Stomach (tissue), 8 donors: ENCODE measurements at regions not wholly inside any gene's neighbourhood (a gene's known extent, or its start where the extent isn't known, plus 50 kb on each side); places are given as distances from the start of the nearest gene placed in this dataset.
"Not testable (repeated sequence)": the region's sequence is repeated elsewhere in the genome, so short reads cannot be mapped to it uniquely, and the experiment has no call there.

Experiments
- DNase-seq, 2 donors: peaks; one replicate each; pipeline versions ENCODE4 v3.0.0 to v3.0.0-alpha.2; 2013 to 2019
- H3K27ac ChIP-seq, 5 donors: fragments of 200-600 bp in 4 of 5; sonication (generic) in 4 of 5; one replicate each; pipeline ENCODE4 v1.5.1; 2013 to 2019; ENCODE audit warnings: mild to moderate bottlenecking in 1 of 5, moderate library complexity in 1 of 5
- H3K27me3 ChIP-seq, 3 donors: fragments of 200-600 bp; sonication (generic); one replicate each; pipeline ENCODE4 v1.5.1; 2017 to 2019; ENCODE audit warnings: mixed run types in 1 of 3
- H3K36me3 ChIP-seq, 4 donors: fragments of 200-600 bp; sonication (generic); 1 replicate in 3 of 4; 2 replicates in 1 of 4; pipeline ENCODE4 v1.5.1; 2016 to 2019
- H3K4me1 ChIP-seq, 4 donors: fragments of 200-600 bp; sonication (generic); one replicate each; pipeline ENCODE4 v1.5.1; 2016 to 2019
- H3K4me3 ChIP-seq, 4 donors: fragments of 200-600 bp; sonication (generic) in 3 of 4; one replicate each; pipeline ENCODE4 v1.5.1; 2016 to 2019; ENCODE audit warnings: mild to moderate bottlenecking in 1 of 4
- H3K9me3 ChIP-seq, 4 donors: fragments of 200-600 bp; sonication (generic); one replicate each; pipeline ENCODE4 v1.5.1; 2016 to 2019
- EP300 ChIP-seq: sonication (generic); formaldehyde crosslinking; IDR thresholded peaks from one replicate; pipeline ENCODE4 v1.6.1; 2017; ENCODE audit warnings: antibody characterized with exemption
- POLR2A ChIP-seq, 4 donors: fragments of 450-650 bp; IDR thresholded peaks; one replicate each; pipeline ENCODE4 v1.6.1; 2016; ENCODE audit warnings: antibody characterized with exemption in 4 of 4, control low read depth in 2 of 4, mild to moderate bottlenecking in 1 of 4, moderate library complexity in 1 of 4
- POLR2AphosphoS5 ChIP-seq, 3 donors: sonication (generic); formaldehyde crosslinking; IDR thresholded peaks; one replicate each; pipeline ENCODE4 v1.6.1; 2016; ENCODE audit warnings: antibody characterized with exemption in 3 of 3
- WGBS, 5 donors: extraction: QIAGEN DNeasy Blood & Tissue Kit in 3 of 5; methylation state at CpG; one replicate each; pipeline versions ENCODE4 v1.1.5 to v1.1.7; 2013 to 2018; 5-methylcytosine and 5-hydroxymethylcytosine counted together
- intact Hi-C: fragments of 100-400 bp; cut with DNase I; formaldehyde crosslinking; loops from one replicate; pipeline ENCODE4 v1.15.1; 2023; ENCODE audit warnings: low total_unique reads
- TF ChIP-seq, protein P1 (sequence below), 7 experiments: fragments of 450-650 bp in 4 of 7; fragments of 200-600 bp in 3 of 7; sonication (generic) in 3 of 7; IDR thresholded peaks; one replicate each; pipeline ENCODE4 v1.5.1; 2016 to 2019; ENCODE audit warnings: antibody characterized with exemption in 7 of 7, control low read depth in 2 of 7, mild to moderate bottlenecking in 1 of 7
- donor health status: healthy with polysubstance abuse.
- donor health status: Bipolar disorder and iron deficiency.
- donor health status: healthy.

GRCh38 chr3:110352841-110353604 lies 718.6 kb upstream of the NECTIN3 start:
- Histone ChIP-seq H3K27ac (no peak overlapping the region), H3K9me3 (no peaks in the 10 kb centered on the region), H3K4me1 (peaks cover 0 to 8% (median 2%) of the 10 kb centered on the region in 4 donors), H3K4me3 (no peak overlapping the region), H3K36me3 (no peaks in the 10 kb centered on the region), H3K27me3 (no peaks in the 10 kb centered on the region)
- no peak for TF ChIP-seq EP300
- TF ChIP-seq POLR2AphosphoS5 (IDR thresholded peaks at IDR 0.05): no peak
- TF ChIP-seq POLR2A (IDR thresholded peaks at IDR 0.05): no peak
- TF ChIP-seq, protein P1, sequence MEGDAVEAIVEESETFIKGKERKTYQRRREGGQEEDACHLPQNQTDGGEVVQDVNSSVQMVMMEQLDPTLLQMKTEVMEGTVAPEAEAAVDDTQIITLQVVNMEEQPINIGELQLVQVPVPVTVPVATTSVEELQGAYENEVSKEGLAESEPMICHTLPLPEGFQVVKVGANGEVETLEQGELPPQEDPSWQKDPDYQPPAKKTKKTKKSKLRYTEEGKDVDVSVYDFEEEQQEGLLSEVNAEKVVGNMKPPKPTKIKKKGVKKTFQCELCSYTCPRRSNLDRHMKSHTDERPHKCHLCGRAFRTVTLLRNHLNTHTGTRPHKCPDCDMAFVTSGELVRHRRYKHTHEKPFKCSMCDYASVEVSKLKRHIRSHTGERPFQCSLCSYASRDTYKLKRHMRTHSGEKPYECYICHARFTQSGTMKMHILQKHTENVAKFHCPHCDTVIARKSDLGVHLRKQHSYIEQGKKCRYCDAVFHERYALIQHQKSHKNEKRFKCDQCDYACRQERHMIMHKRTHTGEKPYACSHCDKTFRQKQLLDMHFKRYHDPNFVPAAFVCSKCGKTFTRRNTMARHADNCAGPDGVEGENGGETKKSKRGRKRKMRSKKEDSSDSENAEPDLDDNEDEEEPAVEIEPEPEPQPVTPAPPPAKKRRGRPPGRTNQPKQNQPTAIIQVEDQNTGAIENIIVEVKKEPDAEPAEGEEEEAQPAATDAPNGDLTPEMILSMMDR (IDR thresholded peaks at IDR 0.05): no peak
- 69 to 91% (median 84%) methylated on average over 2 of the region's 2 CpGs for WGBS, 5 donors
- intact Hi-C loops: no loop called here
- DNase-seq: no peak

DNA sequence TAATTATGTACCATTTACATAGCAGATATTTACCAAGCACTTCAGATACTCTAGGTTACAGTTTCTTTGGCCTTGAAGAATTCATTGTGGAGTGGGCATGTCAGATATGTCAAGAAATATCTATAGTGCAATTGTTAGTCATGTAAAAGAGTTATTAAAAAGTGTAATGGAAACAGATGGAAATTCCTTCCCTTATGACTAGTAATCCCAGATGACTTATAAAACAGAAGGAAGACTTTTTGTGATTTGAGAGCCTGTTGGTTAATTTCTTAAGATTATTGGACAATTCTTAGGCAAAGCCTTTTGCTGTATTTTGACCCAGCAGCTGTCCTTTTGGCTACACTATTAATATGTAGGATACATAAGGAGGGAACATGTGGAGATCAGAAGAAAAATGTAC lies 708.9 kb upstream of the NECTIN3 start:
- no peak overlapping the region for H3K4me3 ChIP-seq
- TF ChIP-seq POLR2AphosphoS5 (IDR thresholded peaks at IDR 0.05) (no peak), POLR2A (IDR thresholded peaks at IDR 0.05) (no peak), EP300 (no peak)
- TF ChIP-seq, protein P1 (IDR thresholded peaks at IDR 0.05): no peak
- H3K27me3 ChIP-seq: no peaks in the 10 kb centered on the region
- no peaks in the 10 kb centered on the region for H3K4me1 ChIP-seq
- no peaks in the 10 kb centered on the region for H3K9me3 ChIP-seq
- H3K36me3 ChIP-seq: no peaks in the 10 kb centered on the region
- intact Hi-C loops: no loop called here
- H3K27ac ChIP-seq: no peak overlapping the region
- DNase-seq: no peak

- H3K36me3 ChIP-seq, H3K27me3 ChIP-seq, H3K4me1 ChIP-seq, H3K4me3 ChIP-seq, intact Hi-C loops, H3K9me3 ChIP-seq, H3K27ac ChIP-seq, DNase-seq: not testable (repeated sequence)
- 91 to 95% (median 92%) methylated on average over 13 of the region's 13 CpGs for WGBS, 5 donors
These were observed 704.3 kb upstream of the NECTIN3 start for GRCh38 chr3:110367289-110367688.

GRCh38 chr3:110375751-110376518 lies 695.7 kb upstream of the NECTIN3 start:
- DNase-seq: no peak
- H3K9me3 ChIP-seq: no peaks in the 10 kb centered on the region
- WGBS, 5 donors: 63 to 72% (median 69%) methylated on average over 4 of the region's 4 CpGs
- no peak overlapping the region for H3K27ac ChIP-seq
- no peaks in the 10 kb centered on the region for H3K4me1 ChIP-seq
- intact Hi-C loops: no loop called here
- H3K4me3 ChIP-seq: no peak overlapping the region
- TF ChIP-seq EP300 (no peak), POLR2AphosphoS5 (IDR thresholded peaks at IDR 0.05) (no peak), POLR2A (IDR thresholded peaks at IDR 0.05) (no peak)
- TF ChIP-seq, protein P1 (IDR thresholded peaks at IDR 0.05): no peak
- no peaks in the 10 kb centered on the region for H3K27me3 ChIP-seq
- H3K36me3 ChIP-seq: no peaks in the 10 kb centered on the region

- 74 to 86% (median 79%) methylated on average over 4 of the region's 4 CpGs for WGBS, 5 donors
- Histone ChIP-seq H3K9me3 (no peaks in the 10 kb centered on the region), H3K27ac (no peak overlapping the region), H3K4me1 (no peaks in the 10 kb centered on the region), H3K4me3 (no peak overlapping the region), H3K27me3 (no peaks in the 10 kb centered on the region), H3K36me3 (no peaks in the 10 kb centered on the region)
- no peak for TF ChIP-seq POLR2AphosphoS5 (IDR thresholded peaks at IDR 0.05)
- TF ChIP-seq POLR2A (IDR thresholded peaks at IDR 0.05): no peak
- no peak for DNase-seq
- intact Hi-C loops: no loop called here
These were observed 693.1 kb upstream of the NECTIN3 start for GRCh38 chr3:110378481-110378880.
